A673 (cell line): ENCODE measurements at regions not wholly inside any gene's neighbourhood (a gene's known extent, or its start where the extent isn't known, plus 50 kb on each side); places are given as distances from the start of the nearest gene placed in this dataset.
"Not testable (repeated sequence)": the region's sequence is repeated elsewhere in the genome, so short reads cannot be mapped to it uniquely, and the experiment has no call there.

Experiments
- EZH2 ChIP-seq: fragments of 200-600 bp; sonication (generic); IDR thresholded peaks from 2 replicates; pipeline ENCODE4 v1.6.1; 2017; ENCODE audit warnings: borderline replicate concordance, low read depth, mild to moderate bottlenecking, mixed read lengths, antibody characterized with exemption, low read length; ENCODE audit not compliant: poor library complexity, severe bottlenecking
- TF ChIP-seq, protein P1 (sequence below): fragments of 300-800, 200-600 bp; sonication (generic); conservative IDR thresholded peaks from 2 replicates; pipeline ENCODE4 v1.5.1; 2017; ENCODE audit warnings: low read depth, mild to moderate bottlenecking, antibody characterized with exemption, low read length, moderate library complexity, mixed read lengths

DNA sequence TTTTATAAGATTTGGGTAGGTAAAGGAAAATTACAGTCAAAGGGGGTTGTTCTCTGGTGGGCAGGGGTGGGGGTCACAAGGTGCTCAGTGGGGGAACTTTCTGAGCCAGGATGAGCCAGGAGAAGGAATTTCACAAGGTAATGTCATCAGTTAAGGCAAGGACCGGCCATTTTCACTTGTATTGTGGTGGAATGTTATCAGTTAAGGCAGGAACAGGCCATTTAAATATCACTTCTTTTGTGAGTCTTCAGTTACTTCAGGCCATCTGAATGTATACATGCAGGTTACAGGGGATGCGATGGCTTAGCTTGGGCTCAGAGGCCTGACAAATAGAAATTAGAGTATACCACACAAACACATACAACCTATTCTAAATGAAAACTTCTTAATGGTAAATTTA is 434.9 kb upstream of the NDST3 start:
- TF ChIP-seq, protein P1, sequence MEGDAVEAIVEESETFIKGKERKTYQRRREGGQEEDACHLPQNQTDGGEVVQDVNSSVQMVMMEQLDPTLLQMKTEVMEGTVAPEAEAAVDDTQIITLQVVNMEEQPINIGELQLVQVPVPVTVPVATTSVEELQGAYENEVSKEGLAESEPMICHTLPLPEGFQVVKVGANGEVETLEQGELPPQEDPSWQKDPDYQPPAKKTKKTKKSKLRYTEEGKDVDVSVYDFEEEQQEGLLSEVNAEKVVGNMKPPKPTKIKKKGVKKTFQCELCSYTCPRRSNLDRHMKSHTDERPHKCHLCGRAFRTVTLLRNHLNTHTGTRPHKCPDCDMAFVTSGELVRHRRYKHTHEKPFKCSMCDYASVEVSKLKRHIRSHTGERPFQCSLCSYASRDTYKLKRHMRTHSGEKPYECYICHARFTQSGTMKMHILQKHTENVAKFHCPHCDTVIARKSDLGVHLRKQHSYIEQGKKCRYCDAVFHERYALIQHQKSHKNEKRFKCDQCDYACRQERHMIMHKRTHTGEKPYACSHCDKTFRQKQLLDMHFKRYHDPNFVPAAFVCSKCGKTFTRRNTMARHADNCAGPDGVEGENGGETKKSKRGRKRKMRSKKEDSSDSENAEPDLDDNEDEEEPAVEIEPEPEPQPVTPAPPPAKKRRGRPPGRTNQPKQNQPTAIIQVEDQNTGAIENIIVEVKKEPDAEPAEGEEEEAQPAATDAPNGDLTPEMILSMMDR = not testable (repeated sequence)
- TF ChIP-seq EZH2 = not testable (repeated sequence)
